ENCODE measurements at regions not wholly inside any gene's neighbourhood (a gene's known extent, or its start where the extent isn't known, plus 50 kb on each side); places are given as distances from the start of the nearest gene placed in this dataset.

DNA sequence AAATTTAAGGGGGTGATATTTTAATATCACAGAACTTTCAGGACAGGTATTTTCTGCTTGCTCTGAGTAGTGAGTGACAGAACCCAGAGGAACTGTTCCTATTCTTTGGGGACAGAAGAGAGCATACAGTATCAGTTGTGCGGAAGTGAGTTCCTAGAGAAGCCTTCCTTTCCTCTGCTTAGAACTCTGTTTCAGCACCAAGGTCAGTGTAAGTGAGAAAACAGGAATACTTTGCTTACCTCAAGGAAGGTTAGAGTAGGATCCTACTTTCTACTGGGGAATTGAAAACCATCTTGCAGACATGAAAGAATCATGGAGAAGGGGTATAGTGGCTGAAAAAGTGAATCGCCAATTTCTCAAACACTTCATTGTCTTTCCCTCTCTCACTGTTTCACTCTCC, 542.4 kb downstream of the SQOR start:
- Mint-ChIP-seq H3K4me3 (no peak overlapping the region), H3K9me3 (peaks cover 2% of the 10 kb centered on the region), H3K36me3 (ENCODE audit: low read depth) (no peaks in the 10 kb centered on the region), H3K4me1 (no peaks in the 10 kb centered on the region), H3K27me3 (ENCODE audit: insufficient read depth) (no peaks in the 10 kb centered on the region), H3K27ac (no peak overlapping the region)
- Histone ChIP-seq H3K36me3 (ENCODE audit: control insufficient read depth, insufficient read depth, low read length) (no peaks in the 10 kb centered on the region), H3K27ac (ENCODE audit: low read depth, low read length) (no peak overlapping the region), H3K9ac (ENCODE audit: extremely low read depth, low read length, poor library complexity, severe bottlenecking) (no peak overlapping the region), H3K9me3 (ENCODE audit: control insufficient read depth, low read length) (peaks cover 5% of the 10 kb centered on the region), H3K27me3 (ENCODE audit: control insufficient read depth, insufficient read depth, low read length, poor library complexity, severe bottlenecking) (no peaks in the 10 kb centered on the region), H3K4me1 (ENCODE audit: control insufficient read depth, insufficient read depth, low read length) (no peaks in the 10 kb centered on the region), H3K4me3 (ENCODE audit: low read length) (no peak overlapping the region)
- WGBS, 2 experiments (ENCODE audit: insufficient coverage in 1 of 2, insufficient read length in 1 of 2), result 98% methylated on average over 2 of the region's 2 CpGs; no CpG with 5 or more reads in 1 of the 2 experiments
- TF ChIP-seq, protein P1, sequence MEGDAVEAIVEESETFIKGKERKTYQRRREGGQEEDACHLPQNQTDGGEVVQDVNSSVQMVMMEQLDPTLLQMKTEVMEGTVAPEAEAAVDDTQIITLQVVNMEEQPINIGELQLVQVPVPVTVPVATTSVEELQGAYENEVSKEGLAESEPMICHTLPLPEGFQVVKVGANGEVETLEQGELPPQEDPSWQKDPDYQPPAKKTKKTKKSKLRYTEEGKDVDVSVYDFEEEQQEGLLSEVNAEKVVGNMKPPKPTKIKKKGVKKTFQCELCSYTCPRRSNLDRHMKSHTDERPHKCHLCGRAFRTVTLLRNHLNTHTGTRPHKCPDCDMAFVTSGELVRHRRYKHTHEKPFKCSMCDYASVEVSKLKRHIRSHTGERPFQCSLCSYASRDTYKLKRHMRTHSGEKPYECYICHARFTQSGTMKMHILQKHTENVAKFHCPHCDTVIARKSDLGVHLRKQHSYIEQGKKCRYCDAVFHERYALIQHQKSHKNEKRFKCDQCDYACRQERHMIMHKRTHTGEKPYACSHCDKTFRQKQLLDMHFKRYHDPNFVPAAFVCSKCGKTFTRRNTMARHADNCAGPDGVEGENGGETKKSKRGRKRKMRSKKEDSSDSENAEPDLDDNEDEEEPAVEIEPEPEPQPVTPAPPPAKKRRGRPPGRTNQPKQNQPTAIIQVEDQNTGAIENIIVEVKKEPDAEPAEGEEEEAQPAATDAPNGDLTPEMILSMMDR (conservative IDR thresholded peaks at IDR 0.05), result no peak
- no peak for DNase-seq

DNA sequence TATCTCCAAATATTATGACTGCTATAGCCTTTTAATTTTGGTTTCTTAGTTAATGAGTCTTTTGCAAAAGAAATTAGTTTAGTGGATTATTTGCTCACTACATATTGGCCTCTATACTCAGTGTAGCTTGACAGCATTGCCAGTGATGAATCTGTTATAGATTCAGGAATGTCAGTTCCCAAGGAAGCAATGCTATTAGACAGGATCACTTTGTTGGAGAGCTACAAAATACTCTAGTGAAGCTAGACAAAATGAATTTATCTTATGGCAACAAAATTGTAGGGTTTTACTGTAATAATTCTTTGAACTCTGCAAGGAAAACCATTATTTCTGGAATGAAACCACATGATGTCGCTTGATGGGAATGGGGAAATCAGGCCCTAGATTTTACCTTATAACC, 543.3 kb downstream of the SQOR start:
- Histone ChIP-seq H3K9ac (ENCODE audit: extremely low read depth, low read length, poor library complexity, severe bottlenecking) (no peak overlapping the region), H3K27me3 (ENCODE audit: control insufficient read depth, insufficient read depth, low read length, poor library complexity, severe bottlenecking) (no peaks in the 10 kb centered on the region), H3K27ac (ENCODE audit: low read depth, low read length) (no peak overlapping the region), H3K9me3 (ENCODE audit: control insufficient read depth, low read length) (no peaks in the 10 kb centered on the region), H3K4me1 (ENCODE audit: control insufficient read depth, insufficient read depth, low read length) (no peaks in the 10 kb centered on the region), H3K4me3 (ENCODE audit: low read length) (no peak overlapping the region), H3K36me3 (ENCODE audit: control insufficient read depth, insufficient read depth, low read length) (no peaks in the 10 kb centered on the region)
- H3K9me3 Mint-ChIP-seq, result peaks cover 4% of the 10 kb centered on the region
- WGBS, 2 experiments (ENCODE audit: insufficient coverage in 1 of 2, insufficient read length in 1 of 2), result 86 to 100% methylated on average over 1 of the region's 1 CpG
- H3K36me3 Mint-ChIP-seq (ENCODE audit: low read depth), result no peaks in the 10 kb centered on the region
- DNase-seq, result no peak
- no peak overlapping the region for H3K27ac Mint-ChIP-seq
- no peak overlapping the region for H3K4me3 Mint-ChIP-seq
- TF ChIP-seq, protein P1 (conservative IDR thresholded peaks at IDR 0.05), result no peak
- no peaks in the 10 kb centered on the region for H3K27me3 Mint-ChIP-seq (ENCODE audit: insufficient read depth)
- H3K4me1 Mint-ChIP-seq, result no peaks in the 10 kb centered on the region

DNA sequence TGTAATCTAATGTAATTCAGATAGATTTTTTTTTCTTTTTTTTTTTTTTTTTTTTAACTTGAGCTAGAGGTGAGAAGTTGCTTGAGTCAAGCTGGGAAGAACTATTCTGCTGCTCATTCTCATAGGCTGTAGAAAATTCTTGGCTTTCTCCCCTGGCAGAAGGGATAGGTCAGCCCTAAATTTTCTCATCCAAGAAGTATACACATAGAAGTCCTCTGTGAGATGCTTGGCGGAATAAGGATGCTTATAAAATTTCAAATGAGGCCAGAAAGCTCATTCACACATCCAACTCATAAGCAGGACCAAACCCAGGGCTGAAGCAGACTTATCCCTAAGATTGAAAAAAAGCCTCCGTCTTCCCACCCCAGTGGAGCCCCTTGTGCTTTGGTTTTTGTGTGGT, 572.5 kb downstream of the SQOR start:
- no peak overlapping the region for H3K27ac Mint-ChIP-seq
- Histone ChIP-seq H3K9me3 (ENCODE audit: control insufficient read depth, low read length) (no peaks in the 10 kb centered on the region), H3K4me1 (ENCODE audit: control insufficient read depth, insufficient read depth, low read length) (no peaks in the 10 kb centered on the region), H3K4me3 (ENCODE audit: low read length) (no peak overlapping the region), H3K36me3 (ENCODE audit: control insufficient read depth, insufficient read depth, low read length) (no peaks in the 10 kb centered on the region), H3K9ac (ENCODE audit: extremely low read depth, low read length, poor library complexity, severe bottlenecking) (no peak overlapping the region), H3K27me3 (ENCODE audit: control insufficient read depth, insufficient read depth, low read length, poor library complexity, severe bottlenecking) (no peaks in the 10 kb centered on the region), H3K27ac (ENCODE audit: low read depth, low read length) (no peak overlapping the region)
- DNase-seq, result no peak
- TF ChIP-seq, protein P1 (conservative IDR thresholded peaks at IDR 0.05), result no peak
- WGBS, 2 experiments (ENCODE audit: insufficient coverage in 1 of 2, insufficient read length in 1 of 2), result 94% methylated on average over 2 of the region's 2 CpGs; no CpG with 5 or more reads in 1 of the 2 experiments
- H3K4me3 Mint-ChIP-seq, result no peak overlapping the region
- no peaks in the 10 kb centered on the region for H3K4me1 Mint-ChIP-seq
- no peaks in the 10 kb centered on the region for H3K27me3 Mint-ChIP-seq (ENCODE audit: insufficient read depth)
- H3K36me3 Mint-ChIP-seq (ENCODE audit: low read depth), result no peaks in the 10 kb centered on the region
- no peaks in the 10 kb centered on the region for H3K9me3 Mint-ChIP-seq
